ENCODE measurements at regions not wholly inside any gene's neighbourhood (a gene's known extent, or its start where the extent isn't known, plus 50 kb on each side); places are given as distances from the start of the nearest gene placed in this dataset.

DNA sequence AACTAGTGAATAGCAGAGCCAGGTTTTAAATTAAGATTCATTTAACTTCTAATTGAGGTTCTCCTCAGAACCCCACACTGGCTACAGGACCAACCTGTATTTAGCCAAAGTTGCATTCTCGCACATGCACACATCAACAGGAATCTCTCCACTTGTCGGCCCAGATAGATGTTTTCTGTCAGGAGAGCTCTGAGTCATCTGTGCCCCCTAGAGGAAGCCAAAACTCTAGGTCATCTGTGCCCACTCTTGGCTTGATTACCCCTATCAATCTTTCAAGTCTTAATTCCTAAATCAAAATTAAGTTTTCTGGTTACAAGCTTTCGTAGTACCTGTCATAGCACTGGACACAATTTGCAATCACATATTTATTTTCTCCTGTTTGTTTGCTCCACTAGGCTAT lies 104.9 kb upstream of the EOMES start:
- TF ChIP-seq GATA1 (IDR thresholded peaks at IDR 0.05; ENCODE audit: low read depth, low read length) (no peak), POLR2A (IDR thresholded peaks at IDR 0.05; ENCODE audit: low read length) (no peak)

DNA sequence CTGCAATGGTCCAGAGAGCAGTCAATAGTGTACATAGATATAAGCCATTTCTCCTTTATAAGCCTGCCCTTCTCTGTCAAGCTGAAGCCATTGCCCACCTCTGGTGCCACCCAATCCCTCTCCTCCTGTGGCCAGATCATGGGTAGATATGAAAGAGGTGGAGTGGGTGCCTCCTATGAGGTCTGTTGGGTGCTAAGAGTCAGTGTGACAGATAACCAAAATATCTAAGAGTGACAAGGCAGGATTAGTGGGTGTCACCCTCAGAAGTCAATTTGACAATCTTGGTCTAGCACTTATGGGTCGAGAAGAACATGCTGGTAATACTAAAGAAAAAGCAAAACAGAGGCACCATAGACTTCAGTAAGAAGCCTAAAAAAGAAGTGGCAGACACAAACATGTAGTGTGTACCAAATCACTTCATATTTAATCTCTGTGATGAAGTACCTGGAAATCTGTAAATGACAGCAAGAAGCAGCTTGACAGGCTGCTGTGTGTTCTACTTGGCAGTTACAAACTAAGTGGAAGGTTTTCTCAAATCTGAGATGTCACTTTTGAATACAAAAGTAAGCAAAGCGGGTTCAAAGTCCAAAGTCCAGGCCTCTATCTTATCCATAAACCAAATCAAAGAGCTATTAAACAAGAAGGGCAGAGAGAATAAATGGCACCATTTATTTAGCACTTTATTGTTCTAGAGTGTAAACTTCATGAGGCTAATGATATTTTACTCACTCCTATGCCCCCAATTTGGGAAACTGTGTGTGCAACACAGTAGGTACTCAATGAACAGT lies 118.9 kb upstream of the EOMES start:
- no peak for TF ChIP-seq POLR2A (IDR thresholded peaks at IDR 0.05; ENCODE audit: low read length)
- TF ChIP-seq GATA1 (IDR thresholded peaks at IDR 0.05; ENCODE audit: low read depth, low read length): no peak
- no peak for DNase-seq

More for the DNA sequence above, 104.9 kb upstream of the EOMES start:
- DNase-seq: no peak

DNA sequence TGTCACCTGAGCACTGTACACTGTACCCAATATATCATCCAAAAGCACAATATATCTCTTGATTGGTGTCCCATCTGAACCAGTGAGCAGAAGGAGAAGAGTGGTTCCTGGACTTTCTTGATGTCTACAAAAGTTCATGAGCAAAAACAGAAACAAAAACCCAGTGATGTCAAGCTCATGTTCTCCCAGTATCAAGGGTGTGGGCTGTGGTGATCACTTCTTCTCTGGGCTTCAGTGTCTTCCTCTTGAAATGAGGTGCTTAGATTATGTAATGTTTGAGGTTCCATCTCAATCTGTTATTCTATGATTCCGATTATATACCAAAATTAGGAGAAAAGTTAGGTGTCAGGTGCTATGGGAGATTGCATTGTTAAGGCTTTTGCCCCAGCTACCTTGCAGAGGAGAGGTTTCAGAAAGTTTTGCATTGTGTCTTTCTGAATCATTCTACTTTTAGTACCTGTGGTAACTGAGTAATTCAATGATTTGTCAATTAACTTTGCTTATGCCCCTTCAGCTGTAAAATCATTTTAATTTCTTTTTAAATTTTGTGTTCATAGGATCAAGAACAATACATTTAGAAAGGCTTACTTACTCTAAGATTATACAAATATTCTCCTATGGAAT lies 122.0 kb upstream of the EOMES start:
- no peak for DNase-seq
- no peak for TF ChIP-seq POLR2A (IDR thresholded peaks at IDR 0.05; ENCODE audit: low read length)
- no peak for TF ChIP-seq GATA1 (IDR thresholded peaks at IDR 0.05; ENCODE audit: low read depth, low read length)

DNA sequence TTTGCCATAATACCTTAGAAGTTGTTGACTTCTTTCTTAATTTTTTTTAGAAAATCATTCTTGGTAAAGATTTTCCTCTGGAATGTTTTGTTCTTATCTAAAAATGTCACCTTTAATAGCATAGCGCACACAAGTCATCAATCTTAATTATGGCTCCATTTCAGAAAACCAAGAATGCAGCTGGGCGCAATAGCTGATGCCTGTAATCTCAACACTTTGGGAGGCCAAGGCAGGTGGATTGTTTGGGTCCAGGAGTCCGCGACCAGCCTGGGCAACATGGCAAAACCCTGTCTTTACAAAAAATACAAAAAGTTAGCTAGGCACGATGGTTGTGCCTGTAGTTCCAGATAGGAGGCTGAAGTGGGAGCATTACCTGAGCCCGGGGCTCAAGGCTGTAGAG lies 125.6 kb upstream of the EOMES start:
- no peak for TF ChIP-seq GATA1 (IDR thresholded peaks at IDR 0.05; ENCODE audit: low read depth, low read length)
- DNase-seq: no peak

GRCh38 chr3:27848826-27849225 lies 126.7 kb upstream of the EOMES start:
- no peak for DNase-seq
- TF ChIP-seq POLR2A (IDR thresholded peaks at IDR 0.05; ENCODE audit: low read length): no peak
- no peak for TF ChIP-seq GATA1 (IDR thresholded peaks at IDR 0.05; ENCODE audit: low read depth, low read length)

GRCh38 chr3:27859821-27860220 lies 137.7 kb upstream of the EOMES start:
- DNase-seq: no peak
- TF ChIP-seq GATA1 (IDR thresholded peaks at IDR 0.05; ENCODE audit: low read depth, low read length): no peak
- no peak for TF ChIP-seq POLR2A (IDR thresholded peaks at IDR 0.05; ENCODE audit: low read length)

DNA sequence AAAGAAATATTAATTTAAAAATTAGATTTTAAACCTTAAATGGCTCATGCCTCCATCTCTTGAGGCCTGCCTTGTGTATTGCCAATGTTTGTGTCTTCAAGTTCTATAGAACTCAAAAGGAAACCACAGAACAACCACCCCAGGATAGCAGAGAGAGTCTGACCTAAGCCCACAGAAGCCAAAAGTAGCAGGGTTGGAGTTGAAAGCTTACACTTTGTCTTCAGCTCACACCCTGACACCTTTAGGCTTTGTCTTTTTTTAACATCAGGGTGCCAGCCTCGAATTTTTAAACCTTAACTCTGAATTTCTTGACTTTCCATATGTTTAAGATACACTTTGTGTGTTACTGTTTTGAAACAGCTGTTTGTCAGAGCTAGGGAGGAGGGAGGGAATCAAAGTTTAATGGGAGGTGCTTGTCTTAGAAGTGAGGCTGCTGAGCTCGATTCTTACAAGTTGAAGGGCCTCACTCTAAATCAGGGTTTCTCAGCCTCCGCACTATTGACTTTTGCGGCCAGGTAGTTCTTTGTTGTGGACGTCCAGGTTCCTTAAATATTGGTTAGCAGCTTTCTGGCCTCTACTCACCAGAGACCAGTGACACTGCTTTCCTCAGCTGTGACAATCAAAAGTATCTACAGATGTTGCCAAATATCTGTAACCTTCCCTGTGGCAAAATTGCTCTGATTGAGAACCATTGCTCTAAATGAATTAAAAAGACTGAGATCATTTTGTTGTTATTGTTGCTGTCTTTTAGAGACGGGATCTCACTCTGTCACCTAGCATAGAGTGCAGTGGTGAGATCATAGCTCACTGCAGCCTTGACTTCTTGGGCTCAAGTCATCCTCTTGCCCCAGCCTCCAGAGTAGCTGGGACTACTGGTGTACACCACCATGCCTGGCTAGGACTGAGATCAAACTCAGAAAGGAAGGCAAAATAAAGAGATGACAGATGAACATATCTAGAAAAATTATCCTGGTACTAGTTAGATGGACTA lies 139.2 kb upstream of the EOMES start:
- no peak for DNase-seq
- TF ChIP-seq GATA1 (IDR thresholded peaks at IDR 0.05; ENCODE audit: low read depth, low read length) (no peak), POLR2A (IDR thresholded peaks at IDR 0.05; ENCODE audit: low read length) (no peak)

DNA sequence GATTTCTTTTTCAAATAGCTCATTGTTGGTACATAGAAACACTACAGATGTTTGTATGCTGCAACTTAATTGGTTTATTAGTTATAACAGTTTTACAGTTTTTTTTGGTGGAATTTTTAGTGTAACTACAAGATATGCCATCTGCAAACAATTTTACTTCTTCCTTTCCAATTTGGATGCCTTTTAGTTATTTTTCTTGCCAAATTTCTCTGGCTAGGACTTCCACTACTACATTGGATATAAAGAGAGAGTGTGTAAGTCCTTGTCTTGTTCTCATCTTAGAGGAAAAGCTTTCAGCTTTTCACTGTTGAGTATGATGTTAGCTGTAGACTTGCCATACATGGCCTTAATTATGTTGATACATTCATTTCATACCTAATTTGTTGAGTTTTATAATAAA lies 143.6 kb upstream of the EOMES start:
- TF ChIP-seq GATA1 (IDR thresholded peaks at IDR 0.05; ENCODE audit: low read depth, low read length) (no peak), POLR2A (IDR thresholded peaks at IDR 0.05; ENCODE audit: low read length) (no peak)
- no peak for DNase-seq

DNA sequence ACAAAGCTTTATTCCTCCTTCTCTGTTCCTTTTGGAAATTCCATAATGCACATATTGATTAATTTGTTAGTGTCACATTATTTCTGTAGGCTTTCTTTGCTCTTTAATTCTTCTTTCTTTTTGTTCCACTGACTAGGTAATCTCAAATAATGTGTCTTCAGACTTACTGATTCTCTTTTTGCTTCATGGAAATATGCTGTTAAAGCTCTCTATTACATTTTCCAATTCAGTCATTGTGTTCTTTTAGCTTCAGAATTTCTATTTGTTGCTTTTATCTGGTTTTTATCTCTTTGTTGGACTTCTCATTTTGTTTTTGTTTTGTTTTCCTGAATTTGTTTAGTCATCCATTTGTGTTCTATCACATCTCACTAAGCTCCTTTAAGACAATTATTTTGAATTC lies 147.0 kb upstream of the EOMES start:
- no peak for TF ChIP-seq GATA1 (IDR thresholded peaks at IDR 0.05; ENCODE audit: low read depth, low read length)
- TF ChIP-seq POLR2A (IDR thresholded peaks at IDR 0.05; ENCODE audit: low read length): no peak
- DNase-seq: no peak

DNA sequence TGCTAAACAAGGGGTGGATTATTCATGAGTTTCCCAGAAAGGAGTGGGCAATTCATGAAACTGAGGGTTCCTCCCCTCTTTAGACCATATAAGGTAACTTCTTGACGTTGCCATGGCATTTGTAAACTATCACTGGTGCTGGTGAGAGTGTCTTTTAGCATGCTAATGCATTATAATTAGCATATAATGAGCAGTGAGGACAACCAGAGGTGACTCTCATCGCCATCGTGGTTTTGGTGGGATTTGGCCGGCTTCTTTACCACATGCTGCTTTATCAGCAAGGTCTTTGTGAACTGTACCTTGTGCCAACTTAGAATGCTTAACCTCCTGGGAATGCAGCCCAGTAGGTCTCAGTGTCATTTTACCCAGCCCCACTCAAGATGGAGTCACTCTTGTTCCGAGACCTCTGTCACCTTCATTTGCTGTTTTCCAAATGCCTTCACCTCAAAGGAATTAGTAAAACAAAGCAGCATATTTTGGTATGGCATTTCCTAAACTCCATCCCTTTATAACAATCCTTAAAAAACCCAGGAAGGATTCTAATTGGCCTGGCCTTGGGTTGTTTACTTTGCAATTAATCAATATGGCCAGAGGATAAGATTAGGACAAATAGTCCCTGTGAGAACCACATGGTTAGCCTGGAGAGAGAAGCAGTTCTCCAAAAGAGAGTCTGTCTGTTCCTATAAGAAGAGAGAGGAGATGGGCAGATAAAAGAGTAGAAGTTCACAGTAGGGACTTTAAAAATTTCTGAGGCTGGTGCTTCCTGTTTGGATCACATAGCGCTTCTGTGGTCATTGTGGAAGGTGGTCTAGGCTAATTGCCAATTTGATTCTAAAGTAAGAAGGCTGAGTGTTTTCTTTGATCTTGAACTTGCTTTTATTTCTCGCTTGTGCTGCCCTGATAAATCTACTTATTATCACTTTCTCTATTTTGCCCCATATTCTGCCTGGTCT lies 155.2 kb upstream of the EOMES start:
- TF ChIP-seq POLR2A (IDR thresholded peaks at IDR 0.05; ENCODE audit: low read length) (no peak), GATA1 (IDR thresholded peaks at IDR 0.05; ENCODE audit: low read depth, low read length) (no peak)
- DNase-seq: no peak

DNA sequence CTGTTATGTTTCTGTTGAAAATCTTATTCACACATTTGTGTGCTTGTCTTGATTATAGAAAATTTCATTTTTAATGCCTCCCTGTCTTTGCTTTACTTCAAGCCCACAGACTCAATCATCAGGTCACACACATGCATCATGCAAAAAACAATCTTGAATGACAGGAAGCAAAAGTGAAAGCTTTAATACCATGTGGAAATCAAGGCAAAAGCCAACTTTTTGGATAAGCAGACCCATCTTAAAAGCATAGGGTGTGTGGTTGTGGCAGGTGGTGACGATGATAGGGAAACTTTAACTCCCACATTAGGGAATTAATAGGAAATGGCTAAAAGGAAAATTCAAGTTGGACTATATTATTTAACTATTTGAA lies 155.9 kb upstream of the EOMES start:
- TF ChIP-seq GATA1 (IDR thresholded peaks at IDR 0.05; ENCODE audit: low read depth, low read length): no peak
- TF ChIP-seq POLR2A (IDR thresholded peaks at IDR 0.05; ENCODE audit: low read length): no peak

GRCh38 chr3:27880969-27881892 lies 159.1 kb upstream of the EOMES start:
- TF ChIP-seq POLR2A (IDR thresholded peaks at IDR 0.05; ENCODE audit: low read length) (no peak), GATA1 (IDR thresholded peaks at IDR 0.05; ENCODE audit: low read depth, low read length) (no peak)
- no peak for DNase-seq

More for the DNA sequence above, 155.9 kb upstream of the EOMES start:
- DNase-seq: no peak
